ENCODE measurements at regions not wholly inside any gene's neighbourhood (a gene's known extent, or its start where the extent isn't known, plus 50 kb on each side); places are given as distances from the start of the nearest gene placed in this dataset.

- intact Hi-C loops (cut with DNase I), result no loop called here
- TF ChIP-seq, protein P1, sequence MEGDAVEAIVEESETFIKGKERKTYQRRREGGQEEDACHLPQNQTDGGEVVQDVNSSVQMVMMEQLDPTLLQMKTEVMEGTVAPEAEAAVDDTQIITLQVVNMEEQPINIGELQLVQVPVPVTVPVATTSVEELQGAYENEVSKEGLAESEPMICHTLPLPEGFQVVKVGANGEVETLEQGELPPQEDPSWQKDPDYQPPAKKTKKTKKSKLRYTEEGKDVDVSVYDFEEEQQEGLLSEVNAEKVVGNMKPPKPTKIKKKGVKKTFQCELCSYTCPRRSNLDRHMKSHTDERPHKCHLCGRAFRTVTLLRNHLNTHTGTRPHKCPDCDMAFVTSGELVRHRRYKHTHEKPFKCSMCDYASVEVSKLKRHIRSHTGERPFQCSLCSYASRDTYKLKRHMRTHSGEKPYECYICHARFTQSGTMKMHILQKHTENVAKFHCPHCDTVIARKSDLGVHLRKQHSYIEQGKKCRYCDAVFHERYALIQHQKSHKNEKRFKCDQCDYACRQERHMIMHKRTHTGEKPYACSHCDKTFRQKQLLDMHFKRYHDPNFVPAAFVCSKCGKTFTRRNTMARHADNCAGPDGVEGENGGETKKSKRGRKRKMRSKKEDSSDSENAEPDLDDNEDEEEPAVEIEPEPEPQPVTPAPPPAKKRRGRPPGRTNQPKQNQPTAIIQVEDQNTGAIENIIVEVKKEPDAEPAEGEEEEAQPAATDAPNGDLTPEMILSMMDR (IDR thresholded peaks at IDR 0.05), result no peak
- DNase-seq (no peak), ATAC-seq (no peak)
- 82 to 84% methylated on average over 7 of the region's 7 CpGs for WGBS, 2 donors
- H3K27ac ChIP-seq, result no peak overlapping the region
- H3K27me3 ChIP-seq, result no peaks in the 10 kb centered on the region
- no peaks in the 10 kb centered on the region for H3K36me3 ChIP-seq
- no peaks in the 10 kb centered on the region for H3K4me1 ChIP-seq
- no peaks in the 10 kb centered on the region for H3K9me3 ChIP-seq
- H3K4me3 ChIP-seq, result no peak overlapping the region
Observed at GRCh38 chr21:28380241-28380640, 612.4 kb downstream of the LTN1 start.

DNA sequence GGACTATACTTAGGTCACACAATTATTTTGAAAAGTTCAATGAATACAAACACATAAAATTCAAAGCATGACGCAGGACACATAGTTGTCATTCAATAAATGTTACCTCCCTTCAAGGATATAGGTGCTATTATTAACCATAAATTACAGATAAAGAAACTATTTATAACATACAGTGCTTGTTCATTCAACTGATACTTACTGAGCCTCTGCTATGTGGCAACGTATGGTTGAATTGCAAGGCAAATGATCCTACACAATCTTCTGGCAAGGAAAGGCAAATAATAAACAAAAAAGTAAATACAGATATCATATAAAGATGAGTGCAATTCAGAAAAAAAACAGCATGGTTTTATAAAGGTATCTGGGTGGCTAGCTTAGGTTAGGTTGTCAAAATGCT lies 614.7 kb downstream of the LTN1 start:
- H3K4me3 ChIP-seq, result no peak overlapping the region
- H3K36me3 ChIP-seq, result no peaks in the 10 kb centered on the region
- 63 to 75% methylated on average over 2 of the region's 2 CpGs for WGBS, 2 donors
- no peaks in the 10 kb centered on the region for H3K27me3 ChIP-seq
- TF ChIP-seq, protein P1 (IDR thresholded peaks at IDR 0.05), result no peak
- H3K9me3 ChIP-seq, result peaks cover 0 to 3% (median 0%) of the 10 kb centered on the region in 11 donors
- H3K4me1 ChIP-seq, result no peaks in the 10 kb centered on the region
- ATAC-seq, result no peak
- DNase-seq, result no peak
- no peak overlapping the region for H3K27ac ChIP-seq
- intact Hi-C loops (cut with DNase I), result no loop called here

GRCh38 chr21:28375708-28376385 lies 616.8 kb downstream of the LTN1 start:
- intact Hi-C loops (cut with DNase I), result no loop called here
- H3K27me3 ChIP-seq, result no peaks in the 10 kb centered on the region

GRCh38 chr21:28374881-28375280 lies 617.8 kb downstream of the LTN1 start:
- Histone ChIP-seq H3K27me3 (no peaks in the 10 kb centered on the region), H3K4me1 (no peaks in the 10 kb centered on the region), H3K27ac (no peak overlapping the region), H3K36me3 (no peaks in the 10 kb centered on the region), H3K9me3 (peaks cover 0 to 26% (median 9%) of the 10 kb centered on the region in 11 donors), H3K4me3 (no peak overlapping the region)
- intact Hi-C loops (cut with DNase I), result no loop called here
- DNase-seq (no peak), ATAC-seq (no peak)
- TF ChIP-seq, protein P1 (IDR thresholded peaks at IDR 0.05), result no peak
- WGBS, 2 donors, result 94 to 98% methylated on average over 1 of the region's 1 CpG

More at GRCh38 chr21:28375708-28376385, 616.8 kb downstream of the LTN1 start:
- ATAC-seq (no peak), DNase-seq (no peak)
- Histone ChIP-seq H3K4me1 (no peaks in the 10 kb centered on the region), H3K27ac (no peak overlapping the region), H3K36me3 (no peaks in the 10 kb centered on the region), H3K4me3 (no peak overlapping the region), H3K9me3 (peaks cover 0 to 24% (median 9%) of the 10 kb centered on the region in 11 donors)
- 66 to 78% methylated on average over 2 of the region's 2 CpGs for WGBS, 2 donors
- TF ChIP-seq, protein P1 (IDR thresholded peaks at IDR 0.05), result no peak

Data from heart right ventricle (tissue), 16 donors.